ENCODE measurements at regions not wholly inside any gene's neighbourhood (a gene's known extent, or its start where the extent isn't known, plus 50 kb on each side); places are given as distances from the start of the nearest gene placed in this dataset.
"Not testable (repeated sequence)": the region's sequence is repeated elsewhere in the genome, so short reads cannot be mapped to it uniquely, and the experiment has no call there.

DNA sequence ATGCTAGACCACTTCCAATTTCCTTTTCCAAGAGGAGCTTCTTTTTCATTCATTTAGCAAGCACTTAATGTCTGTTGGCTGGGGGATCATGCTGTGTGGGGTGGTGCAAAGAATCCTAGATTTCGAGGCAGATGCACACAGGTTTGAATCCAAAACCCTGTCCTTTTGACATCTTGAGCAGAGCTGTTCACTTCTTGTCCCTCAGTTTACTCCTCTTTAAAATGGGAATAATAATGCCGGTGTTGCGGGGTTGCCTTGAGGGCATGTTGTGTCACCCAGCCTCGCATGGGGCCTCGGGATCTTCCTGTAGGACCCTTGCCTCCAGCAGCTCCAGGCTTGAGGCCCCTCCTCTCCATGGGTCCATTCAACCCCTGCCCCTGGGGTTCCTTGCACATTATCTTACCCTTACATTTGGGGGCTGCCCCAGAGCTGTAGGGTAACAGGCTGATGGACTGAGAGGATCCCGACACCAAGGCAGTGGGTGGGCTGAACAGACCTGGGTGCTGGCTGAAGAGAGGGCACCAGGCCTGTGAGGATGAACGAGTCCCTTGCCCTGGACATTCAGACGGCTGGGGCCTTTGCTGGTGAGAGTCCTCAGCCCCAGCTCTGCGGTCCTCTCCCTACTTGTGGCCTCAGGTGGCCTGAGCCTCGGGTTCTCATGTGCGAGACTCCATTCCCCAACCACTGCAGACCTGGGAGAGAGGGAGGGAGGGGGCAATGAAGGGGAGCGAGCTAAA, 145.8 kb downstream of the BARX1 start:
- no peak for DNase-seq

DNA sequence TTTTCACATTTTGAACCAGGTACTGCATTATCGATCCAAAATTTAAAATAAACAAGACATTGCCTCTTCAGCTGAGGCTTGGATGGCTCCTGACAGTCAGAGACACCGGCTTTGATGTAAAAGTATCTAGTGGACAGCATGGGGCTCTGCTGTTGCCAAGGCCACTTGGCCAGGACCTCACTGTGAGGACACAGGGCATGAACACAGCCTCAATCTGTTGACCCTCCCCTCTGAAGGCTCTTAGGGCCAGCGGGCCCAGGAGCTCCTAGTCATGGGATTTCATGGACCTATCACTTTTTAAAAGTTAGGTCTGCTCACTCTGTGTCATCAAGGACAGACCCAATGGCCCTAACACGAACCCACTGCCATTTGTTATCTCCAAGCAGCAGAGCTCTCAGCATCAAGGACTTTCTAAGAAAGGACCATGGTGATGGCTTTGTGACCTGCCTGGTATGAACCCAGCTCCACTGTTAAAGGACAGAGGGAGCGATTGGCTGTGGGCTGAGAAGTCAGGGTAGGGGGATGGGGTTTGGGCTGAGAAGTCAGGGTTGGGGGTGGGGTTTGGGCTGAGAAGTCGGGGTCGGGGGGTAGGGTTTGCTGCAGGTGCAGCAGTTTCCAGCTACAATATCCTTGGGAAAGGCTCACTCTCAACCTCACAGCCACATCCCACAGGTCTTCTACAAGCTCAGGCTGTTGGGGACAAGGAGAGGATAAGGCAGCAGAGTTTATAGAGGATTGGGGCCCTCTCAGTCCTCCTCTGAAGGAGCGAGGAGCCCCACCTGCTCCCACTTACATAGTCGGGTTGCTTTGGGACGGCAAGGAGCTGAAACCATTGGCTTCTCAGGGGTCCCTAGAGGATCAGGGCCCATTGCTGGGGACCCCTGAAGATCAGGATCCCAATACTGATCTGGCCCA, 146.8 kb downstream of the BARX1 start:
- DNase-seq: no peak

DNA sequence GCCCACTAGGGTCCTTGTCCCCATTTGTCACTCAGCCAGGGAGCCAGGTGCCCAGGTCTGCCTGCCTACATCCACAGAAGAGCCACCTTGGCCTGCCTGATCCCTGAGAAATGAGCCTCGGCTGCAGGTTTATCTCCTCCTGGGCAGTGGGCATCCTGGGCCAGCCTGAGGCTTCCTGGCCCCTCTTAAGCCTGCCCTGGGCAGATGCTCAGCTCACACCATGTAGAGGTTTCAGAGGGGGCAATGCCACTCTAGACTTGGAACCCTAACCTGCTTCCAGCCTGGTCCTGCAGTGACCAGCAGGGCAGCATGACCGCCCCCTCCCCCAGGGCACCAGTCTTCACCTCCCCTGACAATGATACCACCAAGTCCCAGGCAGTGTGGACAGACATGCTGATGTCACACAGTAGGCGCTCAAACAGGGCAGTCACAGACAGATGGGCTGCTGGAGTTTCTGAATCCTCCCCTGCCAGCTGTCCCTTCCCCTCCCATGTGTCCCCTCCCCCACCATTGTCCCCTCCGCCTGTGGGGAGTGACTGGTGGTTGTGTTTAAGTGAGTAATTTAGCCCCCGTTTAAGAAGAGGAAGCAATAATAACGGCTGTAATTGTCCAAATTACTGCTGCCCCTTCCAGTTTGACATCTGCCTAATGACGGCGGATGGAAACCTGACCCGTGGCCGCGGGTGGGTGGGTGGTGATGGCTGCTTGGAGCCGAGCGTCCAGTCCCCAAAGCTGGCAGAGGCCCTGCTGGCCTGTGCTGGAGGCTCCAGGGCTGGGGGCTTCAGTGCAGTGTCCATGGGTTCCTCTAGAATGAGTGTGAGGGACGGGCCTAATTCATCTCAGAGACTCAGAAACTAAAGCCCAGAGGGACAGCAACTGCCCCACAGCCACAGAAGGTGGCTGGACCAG, 147.7 kb downstream of the BARX1 start:
- DNase-seq: no peak

DNA sequence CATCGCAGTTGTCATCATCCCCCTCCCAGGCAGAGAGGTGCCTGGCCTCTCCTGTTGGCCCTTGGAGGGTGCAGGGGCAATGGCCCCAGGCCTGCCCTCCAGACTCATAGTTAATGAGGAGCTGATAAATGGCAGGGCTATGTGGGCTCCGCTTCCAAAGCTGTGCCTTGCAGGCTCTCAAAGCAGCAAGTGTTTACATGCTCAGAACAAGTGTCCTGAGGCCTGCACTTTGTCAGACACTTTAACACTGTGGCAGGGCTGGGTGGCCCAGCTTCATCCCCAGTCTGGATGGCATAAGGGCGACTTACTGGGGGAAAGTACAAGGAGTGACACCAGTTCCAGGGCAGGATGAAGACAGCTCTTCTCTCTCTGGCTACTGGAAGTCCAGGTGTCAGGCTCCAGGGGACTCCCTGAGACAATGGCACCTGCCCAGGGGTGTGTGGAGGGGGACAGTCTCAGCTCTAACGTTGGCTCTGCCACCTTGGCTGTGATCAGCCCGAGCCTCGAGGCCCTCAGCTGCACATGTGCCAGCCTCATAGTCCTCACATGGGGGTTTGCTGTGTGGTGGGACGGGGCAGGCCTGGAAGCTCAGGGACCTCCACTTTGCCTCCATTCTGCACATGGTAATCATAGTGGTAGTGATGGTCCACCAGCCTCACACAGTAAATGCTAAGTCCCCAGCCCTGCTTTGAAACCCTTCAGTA, 153.4 kb downstream of the BARX1 start:
- no peak for DNase-seq

DNA sequence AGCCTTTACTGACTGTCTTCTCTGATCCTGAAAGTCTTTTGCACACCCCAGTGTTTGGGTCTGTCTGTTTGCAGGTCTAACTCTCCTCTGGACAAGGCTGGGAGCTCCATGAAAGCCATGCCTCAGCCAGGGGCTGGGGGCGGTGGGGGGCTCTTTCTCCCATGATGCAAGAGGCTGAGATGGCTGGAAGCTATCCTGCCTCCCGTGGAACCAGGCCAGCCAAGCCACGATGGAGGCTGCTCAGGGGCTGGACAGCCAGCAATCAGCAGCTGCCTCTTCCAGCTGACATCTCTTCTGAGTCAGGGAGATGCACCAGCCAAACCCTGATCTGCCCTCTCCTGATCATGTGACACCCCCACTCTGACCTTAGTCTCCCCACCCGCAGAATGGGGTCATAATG, 154.0 kb downstream of the BARX1 start:
- DNase-seq: no peak

DNA sequence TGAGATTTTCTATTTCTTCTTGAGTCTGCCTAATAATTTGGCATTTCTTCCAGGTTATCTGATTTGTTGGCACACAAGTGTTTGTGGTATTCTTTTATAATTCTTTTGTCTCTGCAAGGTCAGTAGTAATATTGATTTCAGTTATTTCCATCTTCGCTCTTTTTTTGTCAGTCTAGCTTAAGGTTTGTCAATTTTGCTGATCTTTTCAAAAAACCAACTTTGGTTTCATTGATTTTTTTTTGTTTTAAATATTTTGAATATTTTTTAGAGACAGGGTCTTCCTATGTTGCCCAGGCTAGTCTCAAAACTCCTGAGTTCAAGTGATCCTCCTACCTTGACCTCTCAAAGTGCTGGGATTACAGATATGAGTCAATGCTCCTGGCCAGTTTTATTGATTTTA, 162.8 kb downstream of the BARX1 start:
- DNase-seq: no peak

DNA sequence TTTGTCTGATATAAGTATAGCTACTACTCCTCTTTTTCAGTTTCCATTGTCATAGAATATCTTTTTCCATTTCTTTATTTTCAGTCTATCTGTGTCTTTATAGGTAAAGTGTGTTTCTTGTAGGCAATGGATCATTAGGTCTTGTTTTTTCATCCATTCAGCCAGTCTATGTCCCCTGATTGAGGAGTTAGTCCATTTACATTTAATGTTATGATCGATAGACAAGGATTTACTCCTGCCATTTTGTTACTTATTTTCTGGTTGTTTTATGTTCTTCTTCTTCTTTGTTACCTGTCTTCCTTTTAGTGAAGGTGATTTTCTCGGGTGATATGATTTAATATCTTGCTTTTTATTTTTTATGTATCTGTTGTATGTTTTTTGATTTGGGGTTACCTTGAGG, 169.0 kb downstream of the BARX1 start:
- no peak for DNase-seq

DNA sequence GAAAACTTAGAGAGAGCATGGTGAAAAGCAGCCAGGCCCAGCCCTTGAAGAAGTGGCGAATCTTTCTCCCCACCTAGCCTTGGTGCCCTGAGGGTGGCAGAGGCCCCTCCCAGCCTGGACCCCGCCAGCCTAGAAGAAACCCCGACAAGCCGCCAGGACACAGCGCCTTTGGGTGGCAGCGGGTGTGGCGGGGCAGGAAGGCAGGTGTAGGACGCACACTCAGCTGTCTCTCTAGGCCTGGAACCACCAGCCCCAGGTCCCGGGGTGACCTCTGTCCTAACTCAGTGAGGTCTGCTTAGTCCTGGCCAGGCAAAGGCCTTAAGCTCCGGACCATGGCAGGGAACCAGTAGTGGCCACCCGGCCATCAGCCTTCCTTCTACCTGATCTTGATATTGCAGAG, 178.3 kb downstream of the BARX1 start:
- DNase-seq: no peak

DNA sequence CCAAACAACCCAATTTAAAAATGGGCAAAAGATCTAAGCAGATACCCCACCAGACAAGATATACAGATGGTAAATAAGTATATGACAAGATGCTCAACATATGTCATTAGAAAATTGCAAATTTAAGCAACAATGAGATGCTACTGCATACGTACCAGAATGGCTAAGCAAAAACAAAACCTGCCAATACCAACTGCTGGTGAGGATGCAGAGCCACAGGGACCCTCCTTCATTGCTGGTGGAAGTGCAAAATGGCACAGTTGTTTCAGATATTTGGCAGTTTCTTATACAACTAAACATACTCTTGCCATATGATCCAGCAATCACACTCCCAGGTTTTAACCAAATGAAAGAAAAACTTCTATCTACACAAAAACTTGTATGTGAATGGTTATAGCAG, 178.9 kb downstream of the BARX1 start:
- DNase-seq: no peak

DNA sequence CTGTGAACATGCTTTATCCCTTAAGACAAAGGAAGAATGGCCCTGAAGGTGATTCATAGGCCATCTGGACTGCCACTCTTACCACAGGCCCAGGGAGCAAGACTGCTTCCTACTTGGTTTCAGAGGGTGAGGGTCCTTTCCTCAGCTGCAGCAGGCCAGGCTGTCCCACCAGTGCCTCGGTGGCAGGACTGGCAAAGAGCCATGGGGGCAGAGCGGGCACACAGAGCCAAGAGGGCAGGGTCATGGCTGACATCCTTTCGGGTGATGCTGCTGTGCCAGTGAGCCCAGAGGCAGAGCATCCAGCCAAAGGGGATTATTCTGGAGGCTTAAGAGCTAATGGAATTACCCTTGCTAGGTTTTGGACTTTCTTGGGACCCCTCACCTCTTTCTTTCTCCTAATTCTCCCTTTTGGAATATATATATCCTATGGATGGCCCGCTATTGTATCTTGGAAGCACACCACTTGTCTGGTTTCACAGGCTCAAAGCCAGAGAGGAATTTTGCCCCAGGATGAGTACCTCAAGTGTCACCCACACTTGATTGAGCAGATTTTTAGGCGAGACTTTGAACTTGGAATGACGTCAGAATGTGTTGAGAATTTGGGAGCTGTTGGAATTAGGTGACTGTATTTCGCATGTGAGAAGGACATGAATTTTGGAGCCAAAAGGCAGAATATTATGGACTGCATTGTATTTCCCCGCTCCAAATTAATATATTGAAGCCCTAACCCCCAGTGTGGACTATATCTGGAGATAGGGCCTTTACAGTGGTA, 180.6 kb downstream of the BARX1 start:
- no peak for DNase-seq

DNA sequence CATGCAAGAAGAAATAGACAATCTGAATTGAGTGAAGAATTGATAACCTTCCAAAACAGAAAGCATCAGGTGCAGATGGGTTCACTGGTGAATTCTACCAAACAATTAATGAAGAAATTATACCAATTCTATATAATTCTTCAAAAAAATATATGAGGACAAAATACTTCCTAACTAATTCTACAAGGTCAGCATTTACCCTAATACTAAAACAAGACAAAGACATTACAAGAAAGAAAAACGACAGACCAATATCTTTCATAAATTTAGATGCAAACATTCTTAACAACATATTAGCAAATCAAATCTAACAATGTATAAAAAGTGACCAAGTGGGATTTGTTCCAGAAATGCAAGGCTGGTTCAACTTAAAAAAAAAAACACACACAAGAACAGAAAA, 183.9 kb downstream of the BARX1 start:
- DNase-seq: no peak

DNA sequence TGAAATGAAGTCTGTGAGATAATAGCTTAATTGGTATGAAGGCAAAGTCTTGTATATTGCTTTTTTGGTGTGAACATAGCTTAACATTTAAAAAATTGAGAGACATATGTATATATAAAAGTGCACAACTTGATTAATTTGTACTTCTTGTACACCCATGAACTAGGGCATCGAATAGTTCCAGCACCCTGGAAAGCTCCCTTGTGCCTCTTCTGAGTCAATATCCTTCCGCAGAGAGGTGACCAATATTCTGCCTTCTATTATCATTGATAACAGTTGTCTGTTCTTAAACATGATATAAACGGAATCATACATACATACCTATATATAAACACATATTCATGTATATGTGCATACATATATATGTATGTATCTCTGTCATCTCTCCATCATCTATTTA, 185.4 kb downstream of the PHF2 start:
- DNase-seq: no peak

DNA sequence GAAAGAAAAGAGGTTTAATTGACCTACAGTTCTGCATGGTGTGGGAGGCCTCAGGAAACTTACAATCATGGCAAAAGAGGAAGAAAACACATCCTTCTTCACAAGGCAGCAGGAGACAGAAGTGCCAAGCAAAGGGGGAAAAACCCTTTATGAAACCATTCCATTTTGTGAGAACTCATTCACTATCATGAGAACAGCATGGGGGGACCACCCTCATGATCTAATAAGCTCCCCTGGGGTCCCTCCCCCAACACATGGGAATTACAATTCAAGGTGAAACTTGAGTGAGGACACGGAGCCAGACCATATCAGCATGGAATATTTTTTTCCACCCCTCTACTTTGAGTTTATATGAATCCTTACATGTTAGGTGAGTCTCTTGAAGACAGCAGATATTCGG, 173.7 kb downstream of the PHF2 start:
- no peak for DNase-seq

DNA sequence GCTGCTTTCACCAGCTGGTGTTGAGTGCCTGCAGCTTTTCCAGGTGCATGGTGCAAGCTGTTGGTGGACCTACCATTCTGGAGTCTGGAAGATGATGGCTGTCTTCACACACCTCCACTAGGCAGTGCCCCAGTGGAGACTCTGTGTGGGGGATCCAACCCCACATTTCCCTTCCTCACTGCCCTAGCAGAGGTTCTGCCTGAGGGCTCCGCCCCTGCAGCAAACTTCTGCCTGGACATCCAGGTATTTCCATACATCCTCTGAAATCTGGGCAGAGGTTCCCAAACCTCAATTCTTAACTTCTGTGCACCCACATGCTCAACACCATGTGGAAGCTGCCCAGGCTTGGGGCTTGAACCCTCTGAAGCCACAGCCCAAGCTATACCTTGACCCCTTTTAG, 172.4 kb downstream of the PHF2 start:
- DNase-seq: not testable (repeated sequence)

DNA sequence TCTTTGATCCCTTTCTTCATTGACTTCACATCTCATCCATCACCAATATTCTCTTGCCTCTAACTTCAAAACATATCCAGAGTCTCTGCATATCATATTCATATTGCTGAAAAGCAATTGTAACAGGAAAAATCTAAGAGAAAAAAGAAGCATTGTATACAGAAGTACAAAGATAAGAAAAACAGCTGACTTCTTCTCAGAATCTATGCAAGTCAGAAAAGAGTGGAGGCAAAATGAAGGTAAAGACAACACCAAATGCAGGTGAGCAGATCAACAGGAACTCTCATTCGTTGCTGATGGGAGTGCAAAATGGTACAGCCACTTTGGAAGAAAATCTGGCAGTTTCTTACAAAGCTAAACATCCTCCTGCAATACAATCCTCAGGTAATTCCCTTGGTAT, 155.6 kb downstream of the PHF2 start:
- DNase-seq: no peak

DNA sequence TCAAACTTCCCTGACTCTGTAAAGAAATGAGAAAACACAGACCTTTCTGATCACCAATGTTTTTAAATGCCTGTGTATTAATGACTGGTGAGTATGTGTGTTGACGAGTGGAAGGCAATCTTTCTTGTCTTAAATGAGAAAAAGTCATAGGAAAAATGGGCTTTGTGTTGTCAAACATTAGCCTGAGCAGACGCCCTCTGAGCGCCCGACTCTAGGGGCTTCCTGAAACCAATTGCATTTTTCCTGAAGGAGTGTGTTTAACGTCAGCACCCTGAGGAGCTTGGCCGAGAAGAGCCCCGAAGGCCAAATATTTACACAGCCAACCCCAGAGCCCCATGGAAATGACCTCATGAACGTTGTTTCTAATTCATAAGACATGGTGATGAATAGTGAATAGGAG, 154.3 kb downstream of the PHF2 start:
- no peak for DNase-seq

DNA sequence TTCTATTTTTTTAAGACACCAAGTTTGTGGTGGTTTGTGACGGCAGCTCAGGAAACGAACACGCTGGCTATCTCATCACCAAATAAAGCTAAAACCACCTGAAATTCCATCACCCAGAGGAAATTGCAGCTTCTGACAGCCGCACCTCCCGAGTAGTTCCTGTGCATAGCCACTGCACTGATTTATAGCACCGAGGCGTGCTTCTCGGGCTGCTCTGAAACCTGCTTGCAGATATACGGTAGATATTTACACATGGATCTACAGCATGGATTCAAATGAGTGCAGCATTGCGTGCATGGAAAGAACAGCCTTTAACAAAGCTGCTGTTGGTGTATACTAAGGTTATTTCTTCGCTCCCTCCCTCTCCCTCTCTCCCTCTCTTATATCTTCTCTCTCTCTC, 153.8 kb downstream of the PHF2 start:
- no peak for DNase-seq
